GM12878 (cell line): ENCODE measurements at regions not wholly inside any gene's neighbourhood (a gene's known extent, or its start where the extent isn't known, plus 50 kb on each side); places are given as distances from the start of the nearest gene placed in this dataset.

Experiments
- ATAC-seq: fragments of 200-7000 bp; cut with Tn5 transposase; 3 replicates; pipeline ENCODE4 v1.9.1; 2020; ENCODE audit warnings: mild to moderate bottlenecking, moderate library complexity
- BruUV-seq: library from RNA; stranded (reverse); fragments of 400-500 nt; replicated peaks from 2 replicates; lab custom pipeline; 2021; lab: Mats Ljungman, UMichigan
- CTCF ChIA-PET: fragments of 300-600 bp; sonication (Branson Sonifier 250); formaldehyde crosslinking; extraction: SDS; loops from one replicate; lab custom pipeline; 2021; ENCODE audit warnings: inconsistent platforms; lab: Yijun Ruan, JAX
- POLR2A ChIA-PET: fragments of 350-600 bp; formaldehyde crosslinking; extraction: SDS; loops from one replicate; lab custom pipeline; 2021; ENCODE audit warnings: inconsistent platforms; lab: Charles Lee
- RAD21 ChIA-PET: fragments of 300-600 bp; sonication (Branson Sonifier 250); formaldehyde crosslinking; loops from one replicate; lab custom pipeline; 2023; ENCODE audit warnings: antibody characterized with exemption; ENCODE audit not compliant: unreplicated experiment; lab: Charles Lee
- SMC1A ChIA-PET: fragments of 300-600 bp; sonication (Branson Sonifier 250); formaldehyde crosslinking; loops from one replicate; lab custom pipeline; 2023; ENCODE audit not compliant: unreplicated experiment, uncharacterized antibody; lab: Charles Lee
- DNase-seq: peaks from one replicate; pipeline ENCODE4 v3.0.0-alpha.2; 2011; ENCODE audit warnings: low read depth, low spot score
- FAIRE-seq: peaks from 3 replicates; lab custom pipeline; 2011; peaks lifted over from hg19 to GRCh38; lab: Jason Lieb, UNC
- H2AFZ ChIP-seq: 2 replicates; pipeline ENCODE4 v1.6.0; 2011; ENCODE audit warnings: low read depth, low read length, control low read depth; ENCODE audit not compliant: control insufficient read depth
- H3K27ac ChIP-seq: 2 replicates; pipeline ENCODE4 v1.5.1; 2011; ENCODE audit warnings: control low read depth; ENCODE audit not compliant: control insufficient read depth, insufficient read depth
- H3K27me3 ChIP-seq, 2 experiments: replicated peaks in 1 of 2; 2 replicates each; pipeline versions ENCODE4 v1.6.0 to v1.6.1; 2011; ENCODE audit warnings: low read length in 1 of 2; ENCODE audit not compliant: control insufficient read depth in 2 of 2, insufficient read depth in 2 of 2
- H3K36me3 ChIP-seq, 2 experiments: 2 replicates each; pipeline ENCODE4 v1.5.1; 2011; ENCODE audit warnings: low read length in 1 of 2; ENCODE audit not compliant: control insufficient read depth in 2 of 2, insufficient read depth in 2 of 2
- H3K4me1 ChIP-seq: 2 replicates; pipeline ENCODE4 v1.6.1; 2011; ENCODE audit warnings: mild to moderate bottlenecking, low read length, moderate library complexity, mixed read lengths; ENCODE audit not compliant: control insufficient read depth, insufficient read depth
- H3K4me2 ChIP-seq: 2 replicates; pipeline ENCODE4 v1.6.0; 2011; ENCODE audit warnings: control low read depth; ENCODE audit not compliant: control insufficient read depth, insufficient read depth
- H3K4me3 ChIP-seq: fragments of 200-600 bp; sonication (generic); 2 replicates; pipeline ENCODE4 v1.5.1; 2016
- H3K79me2 ChIP-seq: 2 replicates; pipeline ENCODE4 v1.6.0; 2011; ENCODE audit warnings: low read length; ENCODE audit not compliant: control insufficient read depth, insufficient read depth
- H3K9ac ChIP-seq: 2 replicates; pipeline ENCODE4 v1.8.0; 2011; ENCODE audit warnings: low read length, control low read depth, mixed read lengths; ENCODE audit not compliant: control insufficient read depth, insufficient read depth
- H3K9me3 ChIP-seq: replicated peaks from 3 replicates; pipeline ENCODE4 v1.5.1; 2011; ENCODE audit warnings: mild to moderate bottlenecking, low read length; ENCODE audit not compliant: control insufficient read depth, insufficient read depth
- H4K20me1 ChIP-seq: 2 replicates; pipeline ENCODE4 v1.6.0; 2011; ENCODE audit not compliant: control insufficient read depth, insufficient read depth
- BCLAF1 ChIP-seq: fragments of 450-650 bp; IDR thresholded peaks from 2 replicates; pipeline ENCODE4 v1.6.1; 2017; ENCODE audit warnings: antibody characterized with exemption, mild to moderate bottlenecking, moderate library complexity
- CHD4 ChIP-seq: fragments of 200-600 bp; sonication (generic); IDR thresholded peaks from 2 replicates; pipeline ENCODE4 v1.6.1; 2016; ENCODE audit warnings: mild to moderate bottlenecking
- HCFC1 ChIP-seq: fragments of 150-350 bp; IDR thresholded peaks from 2 replicates; pipeline ENCODE4 v1.6.1; 2014; ENCODE audit warnings: low read length
- MYC ChIP-seq: IDR thresholded peaks from 2 replicates; pipeline ENCODE4 v1.6.1; 2011; ENCODE audit warnings: mild to moderate bottlenecking, low read length, moderate library complexity, inconsistent platforms; ENCODE audit not compliant: insufficient read depth, insufficient replicate concordance, insufficient read length, severe bottlenecking
- NKRF ChIP-seq: fragments of 450-650 bp; conservative IDR thresholded peaks from 2 replicates; pipeline ENCODE4 v1.6.1; 2017; ENCODE audit warnings: mild to moderate bottlenecking, moderate library complexity
- NR2F1 ChIP-seq: fragments of 450-650 bp; conservative IDR thresholded peaks from 2 replicates; pipeline ENCODE4 v1.6.1; 2017; ENCODE audit warnings: mild to moderate bottlenecking
- POLR2A ChIP-seq: IDR thresholded peaks from 2 replicates; pipeline ENCODE4 v1.6.1; 2011; ENCODE audit warnings: low read depth, mild to moderate bottlenecking, low read length
- SMAD5 ChIP-seq: IDR thresholded peaks from 2 replicates; pipeline ENCODE4 v1.6.1; 2016; ENCODE audit warnings: antibody characterized with exemption, low read depth
- SREBF2 ChIP-seq: IDR thresholded peaks from 2 replicates; pipeline ENCODE4 v1.6.1; 2012; ENCODE audit warnings: mild to moderate bottlenecking, low read length
- ZBTB33 ChIP-seq: fragments of 450-650 bp; IDR thresholded peaks from 2 replicates; pipeline ENCODE4 v1.6.1; 2017; ENCODE audit warnings: mild to moderate bottlenecking
- ZBTB40 ChIP-seq: fragments of 450-650 bp; IDR thresholded peaks from 2 replicates; pipeline ENCODE4 v1.6.1; 2016; ENCODE audit warnings: mild to moderate bottlenecking, moderate library complexity, borderline replicate concordance
- WGBS: methylation state at CpG from one replicate; pipeline ENCODE4 v1.1.6; 2016; ENCODE audit warnings: low lambda C conversion rate; ENCODE audit not compliant: insufficient replicate concordance, insufficient coverage; ENCODE audit errors: missing lambda C conversion rate; 5-methylcytosine and 5-hydroxymethylcytosine counted together
- in situ Hi-C: fragments of 300-500 bp; cut with MboI; formaldehyde crosslinking; loops from 9 replicates; pipeline ENCODE4 v1.14.3; 2018; ENCODE audit warnings: mixed read lengths
- intact Hi-C: fragments of 100-400 bp; cut with micrococcal nuclease; formaldehyde crosslinking; loops from one replicate; pipeline ENCODE4 v1.14.2; 2022; ENCODE audit not compliant: unreplicated experiment

- no peak for TF ChIP-seq ZBTB33
- no peak for TF ChIP-seq MYC
- TF ChIP-seq SREBF2, result no peak
Measured at GRCh38 chr5:30500513-30500912, 693.0 kb upstream of the CDH6 start (continued).

- CTCF ChIA-PET, result no interaction called here
- H3K27ac ChIP-seq, result no peak overlapping the region
- RAD21 ChIA-PET, result no interaction called here
- in situ Hi-C loops, result no loop called here
- ATAC-seq, result no peak
- BruUV-seq, result no TSS peak
- no peak for FAIRE-seq
- no peak overlapping the region for H3K4me3 ChIP-seq
- H3K27me3 ChIP-seq, result no peaks in the 10 kb centered on the region
- intact Hi-C loops, result no loop called here
- WGBS, result 0% methylated on average over 4 of the region's 4 CpGs
- no peak overlapping the region for H2AFZ ChIP-seq
- no peaks in the 10 kb centered on the region for H4K20me1 ChIP-seq
- DNase-seq, result no peak
- POLR2A ChIA-PET, result no interaction called here
- H3K9me3 ChIP-seq, result no peaks in the 10 kb centered on the region
- H3K4me1 ChIP-seq, result no peaks in the 10 kb centered on the region
- H3K9ac ChIP-seq, result no peak overlapping the region
- SMC1A ChIA-PET, result interaction anchor here (0.5 to 0.6 kb wide), 2 partner anchors 121 to 137 kb away, joined by 3 read pairs; no protein-coding TSS in a partner anchor
- no peak overlapping the region for H3K4me2 ChIP-seq
- no peaks in the 10 kb centered on the region for H3K79me2 ChIP-seq
- no peaks in the 10 kb centered on the region for H3K36me3 ChIP-seq
- no peak for TF ChIP-seq HCFC1
- no peak for TF ChIP-seq ZBTB40
- no peak for TF ChIP-seq POLR2A
- TF ChIP-seq CHD4, result no peak
- TF ChIP-seq BCLAF1, result no peak
- TF ChIP-seq NR2F1, result no peak
- TF ChIP-seq SMAD5, result no peak
- no peak for TF ChIP-seq NKRF
Measured at GRCh38 chr5:30499402-30499801, 694.1 kb upstream of the CDH6 start.
